ENCODE measurements at regions not wholly inside any gene's neighbourhood (a gene's known extent, or its start where the extent isn't known, plus 50 kb on each side); places are given as distances from the start of the nearest gene placed in this dataset.

DNA sequence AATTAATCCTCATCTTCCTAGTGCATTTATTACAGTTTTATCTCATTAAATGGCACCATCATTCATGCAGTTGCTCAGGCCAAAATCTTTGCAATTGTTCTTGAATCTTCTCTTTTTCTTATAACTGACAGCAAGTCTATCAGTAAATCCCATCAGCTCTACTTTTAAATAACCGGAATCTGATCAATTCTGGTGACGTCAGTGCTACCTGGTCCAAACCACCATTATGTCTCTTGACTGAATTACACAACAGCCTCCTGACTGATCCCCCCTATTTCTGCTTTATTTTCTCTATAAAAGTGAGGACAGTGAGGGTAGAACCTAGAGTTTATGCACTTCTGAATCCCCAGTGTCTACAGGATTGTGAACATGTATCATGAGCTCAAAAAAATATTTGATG lies 787.4 kb downstream of the AACS start:
- intact Hi-C loops (cut with DNase I), result no loop called here
- no peak for TF ChIP-seq POLR2A (IDR thresholded peaks at IDR 0.05)
- no peak for TF ChIP-seq CTCF (IDR thresholded peaks at IDR 0.05)
- 48% methylated on average over 2 of the region's 2 CpGs for WGBS (ENCODE audit: insufficient coverage, low coverage, low lambda C conversion rate, missing lambda C conversion rate)
- Histone ChIP-seq H3K4me1 (no peaks in the 10 kb centered on the region), H3K36me3 (no peaks in the 10 kb centered on the region), H3K4me3 (no peak overlapping the region), H3K27me3 (no peaks in the 10 kb centered on the region), H3K27ac (no peak overlapping the region), H3K9me3 (no peaks in the 10 kb centered on the region)
- no peak for DNase-seq
- no peak for ATAC-seq

- Histone ChIP-seq H3K4me1 (no peaks in the 10 kb centered on the region), H3K27me3 (no peaks in the 10 kb centered on the region), H3K27ac (no peak overlapping the region), H3K9me3 (no peaks in the 10 kb centered on the region), H3K4me3 (no peak overlapping the region), H3K36me3 (no peaks in the 10 kb centered on the region)
- no peak for TF ChIP-seq POLR2A (IDR thresholded peaks at IDR 0.05)
- TF ChIP-seq CTCF (IDR thresholded peaks at IDR 0.05), result no peak
- intact Hi-C loops (cut with DNase I), result no loop called here
- DNase-seq (no peak), ATAC-seq (no peak)
- WGBS (ENCODE audit: insufficient coverage, low coverage, low lambda C conversion rate, missing lambda C conversion rate), result 69% methylated on average over 1 of the region's 1 CpG
Observed at GRCh38 chr12:125853670-125854069, 788.4 kb downstream of the AACS start.

- intact Hi-C loops (cut with DNase I), result no loop called here
- TF ChIP-seq CTCF (IDR thresholded peaks at IDR 0.05), result no peak
- TF ChIP-seq POLR2A (IDR thresholded peaks at IDR 0.05), result no peak
- no peaks in the 10 kb centered on the region for H3K36me3 ChIP-seq
- no peak overlapping the region for H3K27ac ChIP-seq
- ATAC-seq (no peak), DNase-seq (no peak)
- peaks cover 0 to 3% (median 0%) of the 10 kb centered on the region in 4 donors for H3K4me1 ChIP-seq
- no peaks in the 10 kb centered on the region for H3K27me3 ChIP-seq
- no peak overlapping the region for H3K4me3 ChIP-seq
- WGBS (ENCODE audit: insufficient coverage, low coverage, low lambda C conversion rate, missing lambda C conversion rate), result 12% methylated on average over 3 of the region's 3 CpGs
- H3K9me3 ChIP-seq, result no peaks in the 10 kb centered on the region
Observed at GRCh38 chr12:125856366-125856765, 791.1 kb downstream of the AACS start.

GRCh38 chr12:125856896-125857295 lies 791.7 kb downstream of the AACS start:
- no peak overlapping the region for H3K4me3 ChIP-seq
- no peaks in the 10 kb centered on the region for H3K36me3 ChIP-seq
- no peak for TF ChIP-seq POLR2A (IDR thresholded peaks at IDR 0.05)
- no peak for TF ChIP-seq CTCF (IDR thresholded peaks at IDR 0.05)
- no peak for ATAC-seq
- DNase-seq, result no peak
- H3K27me3 ChIP-seq, result no peaks in the 10 kb centered on the region
- H3K27ac ChIP-seq, result no peak overlapping the region
- WGBS (ENCODE audit: insufficient coverage, low coverage, low lambda C conversion rate, missing lambda C conversion rate), result 50% methylated on average over 3 of the region's 3 CpGs
- H3K9me3 ChIP-seq, result no peaks in the 10 kb centered on the region
- H3K4me1 ChIP-seq, result peaks cover 0 to 3% (median 0%) of the 10 kb centered on the region in 4 donors
- intact Hi-C loops (cut with DNase I), result no loop called here
